Spleen (tissue), 11 donors: ENCODE measurements at regions not wholly inside any gene's neighbourhood (a gene's known extent, or its start where the extent isn't known, plus 50 kb on each side); places are given as distances from the start of the nearest gene placed in this dataset.

ENCODE experiments used
- DNase-seq: peaks from one replicate; pipeline ENCODE4 v3.0.0-alpha.2; 2020
- H3K27ac ChIP-seq, 8 donors: fragments of 200-600 bp; sonication (generic) in 7 of 8; 1 replicate in 4 of 8; 2 replicates in 4 of 8; pipeline versions ENCODE4 v1.5.0 to v1.8.0; 2016 to 2021; ENCODE audit warnings: inconsistent platforms in 4 of 8, mild to moderate bottlenecking in 4 of 8, moderate library complexity in 1 of 8
- H3K27me3 ChIP-seq, 7 donors: fragments of 200-600 bp; sonication (generic) in 6 of 7; replicated peaks in 1 of 7; 1 replicate in 4 of 7; 2 replicates in 3 of 7; pipeline versions ENCODE4 v1.5.0 to v1.8.0; 2016 to 2021; ENCODE audit warnings: inconsistent platforms in 3 of 7, mild to moderate bottlenecking in 1 of 7
- H3K36me3 ChIP-seq, 6 donors: fragments of 200-600 bp; sonication (generic) in 5 of 6; 1 replicate in 4 of 6; 2 replicates in 2 of 6; pipeline versions ENCODE4 v1.5.0 to v1.8.0; 2016 to 2021; ENCODE audit warnings: inconsistent platforms in 2 of 6
- H3K4me1 ChIP-seq, 6 donors: fragments of 200-600 bp; sonication (generic) in 5 of 6; 1 replicate in 3 of 6; 2 replicates in 3 of 6; pipeline versions ENCODE4 v1.5.0 to v1.8.0; 2016 to 2021; ENCODE audit warnings: inconsistent platforms in 3 of 6
- H3K4me3 ChIP-seq, 8 donors: fragments of 200-600 bp; sonication (generic) in 7 of 8; 1 replicate in 4 of 8; 2 replicates in 4 of 8; pipeline versions ENCODE4 v1.5.0 to v1.8.0; 2016 to 2021; ENCODE audit warnings: inconsistent platforms in 4 of 8, mild to moderate bottlenecking in 4 of 8, moderate library complexity in 2 of 8
- H3K9me3 ChIP-seq, 8 donors: fragments of 200-600 bp; sonication (generic) in 7 of 8; 1 replicate in 4 of 8; 2 replicates in 4 of 8; pipeline versions ENCODE4 v1.5.0 to v1.8.0; 2016 to 2021; ENCODE audit warnings: inconsistent platforms in 4 of 8
- CTCF ChIP-seq, 11 experiments: fragments of 200-600 bp in 7 of 11; fragments of 450-650 bp in 4 of 11; sonication (generic) in 4 of 11; IDR thresholded peaks in 8 of 11; conservative IDR thresholded peaks in 3 of 11; 1 replicate in 7 of 11; 2 replicates in 4 of 11; pipeline versions ENCODE4 v1.4.0 to v1.8.0; 2016 to 2021; ENCODE audit warnings: antibody characterized with exemption in 11 of 11, inconsistent platforms in 4 of 11, mild to moderate bottlenecking in 1 of 11
- POLR2A ChIP-seq, 3 donors: fragments of 450-650 bp; IDR thresholded peaks; one replicate each; pipeline ENCODE4 v1.5.1; 2017; ENCODE audit warnings: antibody characterized with exemption in 3 of 3, mild to moderate bottlenecking in 1 of 3
- POLR2AphosphoS5 ChIP-seq, 3 donors: sonication (generic); formaldehyde crosslinking; IDR thresholded peaks; one replicate each; pipeline ENCODE4 v1.5.1; 2017; ENCODE audit warnings: antibody characterized with exemption in 3 of 3
- WGBS, 5 donors: extraction: QIAGEN DNeasy Blood & Tissue Kit in 3 of 5; methylation state at CpG; one replicate each; pipeline versions ENCODE4 v1.1.5 to v1.1.7; 2013 to 2018; 5-methylcytosine and 5-hydroxymethylcytosine counted together
- intact Hi-C: fragments of 100-400 bp; cut with DNase I; formaldehyde crosslinking; loops from one replicate; pipeline ENCODE4 v1.15.0; 2023; ENCODE audit warnings: low total_unique reads
- donor health status: healthy with polysubstance abuse.
- donor health status: DM: no; HTN: no; CAD: no; lungs with moderate emphysema.
- donor health status: DM: no; HTN: no; CAD: no.
- donor health status: Bipolar disorder and iron deficiency.
- donor health status: healthy.
- donor health status: DM: no; HTN: no; CAD: no.
- donor health status: DM: yes; HTN: yes; CAD: no.

- H3K36me3 ChIP-seq: no peaks in the 10 kb centered on the region
- peaks cover 0 to 9% (median 0%) of the 10 kb centered on the region in 7 donors for H3K27me3 ChIP-seq
- no peaks in the 10 kb centered on the region for H3K4me1 ChIP-seq
- H3K9me3 ChIP-seq: no peaks in the 10 kb centered on the region
- no peak for TF ChIP-seq POLR2AphosphoS5 (IDR thresholded peaks at IDR 0.05)
- TF ChIP-seq CTCF (IDR thresholded peaks at IDR 0.05 in 8 of 11, conservative IDR thresholded peaks at IDR 0.05 in 3 of 11): no peak
- no peak for TF ChIP-seq POLR2A (IDR thresholded peaks at IDR 0.05)
- no peak overlapping the region for H3K27ac ChIP-seq
- peak; percentile 59 for DNase-seq
- intact Hi-C loops: no loop called here
- no peak overlapping the region for H3K4me3 ChIP-seq
- WGBS, 5 donors: 84 to 96% (median 86%) methylated on average over 5 of the region's 5 CpGs
Measured at GRCh38 chr7:96589038-96589437, 120.6 kb downstream of the SEM1 start.

GRCh38 chr7:96579119-96579518 is 130.5 kb downstream of the SEM1 start:
- Histone ChIP-seq H3K27me3 (no peaks in the 10 kb centered on the region), H3K9me3 (peaks cover 0 to 6% (median 2%) of the 10 kb centered on the region in 8 donors), H3K4me1 (no peaks in the 10 kb centered on the region), H3K36me3 (no peaks in the 10 kb centered on the region), H3K4me3 (no peak overlapping the region), H3K27ac (no peak overlapping the region)
- no peak for DNase-seq
- intact Hi-C loops: no loop called here
- TF ChIP-seq CTCF (IDR thresholded peaks at IDR 0.05 in 8 of 11, conservative IDR thresholded peaks at IDR 0.05 in 3 of 11): no peak
- no peak for TF ChIP-seq POLR2AphosphoS5 (IDR thresholded peaks at IDR 0.05)
- no peak for TF ChIP-seq POLR2A (IDR thresholded peaks at IDR 0.05)

GRCh38 chr7:96578606-96579005 is 131.0 kb downstream of the SEM1 start:
- intact Hi-C loops: no loop called here
- Histone ChIP-seq H3K27me3 (no peaks in the 10 kb centered on the region), H3K27ac (no peak overlapping the region), H3K36me3 (no peaks in the 10 kb centered on the region), H3K4me3 (no peak overlapping the region), H3K9me3 (peaks cover 0 to 6% (median 2%) of the 10 kb centered on the region in 8 donors), H3K4me1 (no peaks in the 10 kb centered on the region)
- DNase-seq: no peak
- TF ChIP-seq CTCF (IDR thresholded peaks at IDR 0.05 in 8 of 11, conservative IDR thresholded peaks at IDR 0.05 in 3 of 11): no peak
- TF ChIP-seq POLR2AphosphoS5 (IDR thresholded peaks at IDR 0.05): no peak
- TF ChIP-seq POLR2A (IDR thresholded peaks at IDR 0.05): no peak

GRCh38 chr7:96563409-96563808 is 146.2 kb downstream of the SEM1 start:
- Histone ChIP-seq H3K36me3 (no peaks in the 10 kb centered on the region), H3K4me3 (no peak overlapping the region), H3K27me3 (no peaks in the 10 kb centered on the region), H3K9me3 (no peaks in the 10 kb centered on the region), H3K27ac (no peak overlapping the region), H3K4me1 (no peaks in the 10 kb centered on the region)
- DNase-seq: no peak
- TF ChIP-seq POLR2A (IDR thresholded peaks at IDR 0.05) (no peak), POLR2AphosphoS5 (IDR thresholded peaks at IDR 0.05) (no peak), CTCF (IDR thresholded peaks at IDR 0.05 in 8 of 11, conservative IDR thresholded peaks at IDR 0.05 in 3 of 11) (no peak)
- 71 to 93% (median 84%) methylated on average over 3 of the region's 3 CpGs for WGBS, 5 donors
- intact Hi-C loops: no loop called here
